Suprapubic skin (tissue), 4 donors: ENCODE measurements at regions not wholly inside any gene's neighbourhood (a gene's known extent, or its start where the extent isn't known, plus 50 kb on each side); places are given as distances from the start of the nearest gene placed in this dataset.

Experiments
- EP300 ChIP-seq: sonication (generic); formaldehyde crosslinking; IDR thresholded peaks from one replicate; pipeline ENCODE4 v1.6.1; 2017; ENCODE audit warnings: antibody characterized with exemption
- POLR2A ChIP-seq, 2 donors: fragments of 450-650 bp; IDR thresholded peaks; one replicate each; pipeline ENCODE4 v1.6.1; 2017; ENCODE audit warnings: antibody characterized with exemption in 2 of 2, mild to moderate bottlenecking in 2 of 2, moderate library complexity in 2 of 2
- POLR2AphosphoS5 ChIP-seq, 3 donors: sonication (generic); formaldehyde crosslinking; IDR thresholded peaks; one replicate each; pipeline ENCODE4 v1.6.1; 2017; ENCODE audit warnings: antibody characterized with exemption in 3 of 3
- TF ChIP-seq, protein P1 (sequence below), 2 donors: fragments of 200-600 bp in 1 of 2; fragments of 450-650 bp in 1 of 2; sonication (generic) in 1 of 2; IDR thresholded peaks; one replicate each; pipeline ENCODE4 v1.5.1; 2016 to 2019; ENCODE audit warnings: antibody characterized with exemption in 2 of 2, mild to moderate bottlenecking in 1 of 2, moderate library complexity in 1 of 2

DNA sequence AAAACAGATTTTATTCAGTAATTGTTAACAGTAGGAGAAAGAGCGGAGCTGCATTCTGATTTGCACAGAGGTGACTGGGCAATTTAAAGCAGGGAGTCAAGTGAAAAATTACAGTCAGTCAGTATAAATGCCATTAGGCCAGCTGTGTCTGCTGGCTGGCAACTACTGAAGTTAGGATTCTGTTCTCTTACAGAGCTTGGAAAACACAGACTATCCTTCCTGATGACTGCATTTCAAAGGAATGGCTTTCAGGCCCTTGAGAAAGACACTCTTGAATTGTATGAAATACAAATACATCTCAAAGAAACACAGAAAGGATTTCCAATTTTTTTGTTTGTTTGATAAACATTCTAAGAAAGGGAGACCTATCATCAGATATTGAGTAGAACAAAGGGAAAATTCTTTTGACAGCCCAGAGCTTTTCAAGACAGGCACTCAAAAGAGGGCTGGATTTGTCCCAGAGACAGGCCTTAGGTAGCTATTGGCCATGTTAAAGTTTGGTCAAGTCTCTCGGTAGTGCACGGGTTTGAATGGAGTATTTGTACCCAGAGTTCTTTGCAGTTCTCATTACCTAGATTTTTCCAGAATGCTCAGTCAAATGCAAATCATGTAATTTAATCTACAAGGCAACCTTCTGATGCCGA is 551.2 kb upstream of the CCDC54 start:
- TF ChIP-seq POLR2A (IDR thresholded peaks at IDR 0.05) (no peak), POLR2AphosphoS5 (IDR thresholded peaks at IDR 0.05) (no peak), EP300 (no peak)
- TF ChIP-seq, protein P1, sequence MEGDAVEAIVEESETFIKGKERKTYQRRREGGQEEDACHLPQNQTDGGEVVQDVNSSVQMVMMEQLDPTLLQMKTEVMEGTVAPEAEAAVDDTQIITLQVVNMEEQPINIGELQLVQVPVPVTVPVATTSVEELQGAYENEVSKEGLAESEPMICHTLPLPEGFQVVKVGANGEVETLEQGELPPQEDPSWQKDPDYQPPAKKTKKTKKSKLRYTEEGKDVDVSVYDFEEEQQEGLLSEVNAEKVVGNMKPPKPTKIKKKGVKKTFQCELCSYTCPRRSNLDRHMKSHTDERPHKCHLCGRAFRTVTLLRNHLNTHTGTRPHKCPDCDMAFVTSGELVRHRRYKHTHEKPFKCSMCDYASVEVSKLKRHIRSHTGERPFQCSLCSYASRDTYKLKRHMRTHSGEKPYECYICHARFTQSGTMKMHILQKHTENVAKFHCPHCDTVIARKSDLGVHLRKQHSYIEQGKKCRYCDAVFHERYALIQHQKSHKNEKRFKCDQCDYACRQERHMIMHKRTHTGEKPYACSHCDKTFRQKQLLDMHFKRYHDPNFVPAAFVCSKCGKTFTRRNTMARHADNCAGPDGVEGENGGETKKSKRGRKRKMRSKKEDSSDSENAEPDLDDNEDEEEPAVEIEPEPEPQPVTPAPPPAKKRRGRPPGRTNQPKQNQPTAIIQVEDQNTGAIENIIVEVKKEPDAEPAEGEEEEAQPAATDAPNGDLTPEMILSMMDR (IDR thresholded peaks at IDR 0.05): no peak
